ENCODE measurements at regions not wholly inside any gene's neighbourhood (a gene's known extent, or its start where the extent isn't known, plus 50 kb on each side); places are given as distances from the start of the nearest gene placed in this dataset.

DNA sequence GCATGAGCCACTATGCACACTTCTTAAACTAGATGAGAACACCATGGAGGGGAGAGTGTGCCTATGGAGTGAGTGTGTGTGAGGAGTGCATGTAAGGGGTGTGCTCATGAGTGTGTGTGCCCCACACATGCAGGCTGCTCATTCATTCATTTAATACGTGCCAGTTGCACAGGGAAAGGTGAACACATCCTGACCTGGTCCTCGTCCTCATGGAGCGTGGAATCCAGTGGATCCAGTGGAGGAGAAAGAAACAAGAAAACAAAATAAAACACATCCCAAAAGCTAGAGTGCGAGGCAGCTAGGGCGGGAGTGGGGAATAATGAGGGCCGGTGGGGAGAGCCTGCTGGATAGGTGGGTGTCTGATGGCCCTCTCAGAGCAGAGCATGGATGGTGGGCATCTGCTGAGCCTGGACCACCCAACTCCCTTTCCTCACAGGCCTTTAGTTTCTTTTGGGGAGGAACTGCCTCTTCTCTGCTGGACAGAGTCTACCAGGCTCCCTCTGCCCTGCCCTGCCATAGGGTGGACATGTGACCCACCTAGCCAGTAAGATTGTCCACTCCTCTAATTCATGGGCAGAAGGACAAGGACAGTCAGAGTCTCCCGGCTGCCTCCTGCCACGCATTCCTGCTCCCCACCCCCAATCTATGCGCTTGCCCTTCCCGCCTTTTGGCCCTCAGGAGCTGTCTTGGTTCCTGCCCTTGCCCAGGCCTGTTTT lies 204.3 kb downstream of the RAB11FIP4 start:
- TF ChIP-seq EZH2 (IDR thresholded peaks at IDR 0.05; ENCODE audit: low read depth), result no peak
- TF ChIP-seq, protein P1, sequence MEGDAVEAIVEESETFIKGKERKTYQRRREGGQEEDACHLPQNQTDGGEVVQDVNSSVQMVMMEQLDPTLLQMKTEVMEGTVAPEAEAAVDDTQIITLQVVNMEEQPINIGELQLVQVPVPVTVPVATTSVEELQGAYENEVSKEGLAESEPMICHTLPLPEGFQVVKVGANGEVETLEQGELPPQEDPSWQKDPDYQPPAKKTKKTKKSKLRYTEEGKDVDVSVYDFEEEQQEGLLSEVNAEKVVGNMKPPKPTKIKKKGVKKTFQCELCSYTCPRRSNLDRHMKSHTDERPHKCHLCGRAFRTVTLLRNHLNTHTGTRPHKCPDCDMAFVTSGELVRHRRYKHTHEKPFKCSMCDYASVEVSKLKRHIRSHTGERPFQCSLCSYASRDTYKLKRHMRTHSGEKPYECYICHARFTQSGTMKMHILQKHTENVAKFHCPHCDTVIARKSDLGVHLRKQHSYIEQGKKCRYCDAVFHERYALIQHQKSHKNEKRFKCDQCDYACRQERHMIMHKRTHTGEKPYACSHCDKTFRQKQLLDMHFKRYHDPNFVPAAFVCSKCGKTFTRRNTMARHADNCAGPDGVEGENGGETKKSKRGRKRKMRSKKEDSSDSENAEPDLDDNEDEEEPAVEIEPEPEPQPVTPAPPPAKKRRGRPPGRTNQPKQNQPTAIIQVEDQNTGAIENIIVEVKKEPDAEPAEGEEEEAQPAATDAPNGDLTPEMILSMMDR (conservative IDR thresholded peaks at IDR 0.05), result no peak
- peaks cover 47% of the 10 kb centered on the region for H3K4me1 ChIP-seq (replicated peaks; ENCODE audit: insufficient read depth)
- H3K4me2 ChIP-seq, result peak overlapping the region; percentile 64
- intact Hi-C loops (cut with micrococcal nuclease; ENCODE audit: unreplicated experiment), result loop anchor here (1.0 kb wide), 2 partner anchors 15 to 79 kb away; no protein-coding TSS in a partner anchor
- H3K36me3 ChIP-seq (ENCODE audit: low read depth), result peaks cover 9% of the 10 kb centered on the region
- peak; percentile 63 to 69 for DNase-seq
- H2AFZ ChIP-seq, result no peak overlapping the region
- H3K79me2 ChIP-seq (ENCODE audit: low read depth), result no peaks in the 10 kb centered on the region
- H4K20me1 ChIP-seq (ENCODE audit: insufficient read depth), result no peaks in the 10 kb centered on the region
- no TSS peak for BruUV-seq (replicated peaks)
- H3K9me2 ChIP-seq (ENCODE audit: insufficient read depth), result no peaks in the 10 kb centered on the region
- H3K27ac ChIP-seq, result peak overlapping the region; percentile 71
- peaks cover 39% of the 10 kb centered on the region for H3F3A ChIP-seq (ENCODE audit: insufficient read depth, low read depth)
- no peaks in the 10 kb centered on the region for H3K9me3 ChIP-seq (ENCODE audit: insufficient read depth, low read depth)
- ChIA-PET CTCF (interaction anchor here (0.7 to 1.6 kb wide), 2 partner anchors 23 to 84 kb away, joined by 3 read pairs; no protein-coding TSS in a partner anchor), POLR2A (ENCODE audit: unreplicated experiment) (interaction anchor here (0.5 kb wide), 2 partner anchors 34 to 100 kb away, joined by 3 to 36 read pairs; no protein-coding TSS in a partner anchor)
- H3K27me3 ChIP-seq (ENCODE audit: insufficient read depth, low read depth), result no peaks in the 10 kb centered on the region
- no peak overlapping the region for H3K4me3 ChIP-seq

DNA sequence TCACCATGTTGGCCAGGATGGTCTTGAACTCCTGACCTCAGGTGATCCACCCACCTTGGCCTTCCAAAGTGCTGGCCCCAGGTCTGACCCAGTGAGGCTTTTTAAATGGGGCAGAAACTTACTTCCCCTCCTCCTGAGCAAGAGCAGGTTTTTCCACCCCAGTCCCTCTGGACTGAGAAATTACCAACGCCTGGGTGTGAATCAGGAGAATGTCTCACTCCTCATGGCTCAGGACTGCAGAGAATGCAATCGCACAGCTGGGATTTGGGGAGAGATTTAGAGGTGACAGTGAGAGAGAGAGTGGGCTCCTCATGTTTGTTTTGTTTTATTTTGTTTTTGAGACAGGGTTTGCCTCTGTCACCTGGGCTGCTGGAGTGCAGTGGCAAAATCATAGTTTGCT lies 203.6 kb downstream of the RAB11FIP4 start:
- Histone ChIP-seq H3K4me1 (replicated peaks; ENCODE audit: insufficient read depth) (peaks cover 47% of the 10 kb centered on the region), H3K27me3 (ENCODE audit: insufficient read depth, low read depth) (no peaks in the 10 kb centered on the region), H3K9me2 (ENCODE audit: insufficient read depth) (no peaks in the 10 kb centered on the region), H3K4me3 (no peak overlapping the region), H3K36me3 (ENCODE audit: low read depth) (peaks cover 14% of the 10 kb centered on the region), H3F3A (ENCODE audit: insufficient read depth, low read depth) (peaks cover 36% of the 10 kb centered on the region), H4K20me1 (ENCODE audit: insufficient read depth) (no peaks in the 10 kb centered on the region), H2AFZ (no peak overlapping the region), H3K4me2 (peak overlapping the region; percentile 64; the same call in 1 of the 2 replicates), H3K9me3 (ENCODE audit: insufficient read depth, low read depth) (no peaks in the 10 kb centered on the region), H3K27ac (peak overlapping the region; percentile 71), H3K79me2 (ENCODE audit: low read depth) (no peaks in the 10 kb centered on the region)
- CTCF ChIA-PET, result no interaction called here
- TF ChIP-seq, protein P1 (conservative IDR thresholded peaks at IDR 0.05), result no peak
- TF ChIP-seq EZH2 (IDR thresholded peaks at IDR 0.05; ENCODE audit: low read depth), result no peak
- no TSS peak for BruUV-seq (replicated peaks)
- peak; percentile 26 to 79 for DNase-seq
- intact Hi-C loops (cut with micrococcal nuclease; ENCODE audit: unreplicated experiment), result no loop called here
- POLR2A ChIA-PET (ENCODE audit: unreplicated experiment), result interaction anchor here (0.5 kb wide), 1 partner anchor 100 kb away, joined by 36 read pairs; no protein-coding TSS in a partner anchor

DNA sequence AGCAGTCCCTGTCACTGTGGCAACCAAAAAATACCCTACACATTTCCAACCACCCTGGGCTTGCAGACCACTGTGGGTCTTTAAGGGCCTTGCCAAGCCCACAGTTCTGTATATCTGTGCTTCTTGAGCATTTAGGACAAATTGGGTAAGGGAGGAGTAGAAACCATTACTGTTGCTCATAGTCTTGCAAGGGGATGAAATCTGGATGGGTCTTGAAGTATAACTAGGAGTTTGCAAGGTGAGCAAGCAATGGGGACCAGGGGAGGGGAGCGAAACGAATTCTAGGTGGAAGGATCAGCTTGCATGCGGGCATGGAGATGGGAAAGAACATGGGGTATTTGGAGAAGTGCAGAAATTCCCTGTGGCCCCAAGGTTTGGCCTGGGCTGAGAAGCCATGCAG lies 202.9 kb downstream of the RAB11FIP4 start:
- Histone ChIP-seq H2AFZ (no peak overlapping the region), H3K4me3 (no peak overlapping the region), H3K36me3 (ENCODE audit: low read depth) (peaks cover 14% of the 10 kb centered on the region), H3K79me2 (ENCODE audit: low read depth) (no peaks in the 10 kb centered on the region), H3K9me3 (ENCODE audit: insufficient read depth, low read depth) (no peaks in the 10 kb centered on the region), H3K9me2 (ENCODE audit: insufficient read depth) (no peaks in the 10 kb centered on the region), H3K4me1 (replicated peaks; ENCODE audit: insufficient read depth) (peaks cover 47% of the 10 kb centered on the region), H3K27ac (0 out of 2 replicates have a peak overlapping the region, but pooled peaks have one; percentile 71), H4K20me1 (ENCODE audit: insufficient read depth) (no peaks in the 10 kb centered on the region; the same call in 1 of the 2 replicates), H3K4me2 (no peak overlapping the region), H3F3A (ENCODE audit: insufficient read depth, low read depth) (peaks cover 36% of the 10 kb centered on the region), H3K27me3 (ENCODE audit: insufficient read depth, low read depth) (no peaks in the 10 kb centered on the region)
- BruUV-seq (replicated peaks), result no TSS peak
- ChIA-PET CTCF (no interaction called here), POLR2A (ENCODE audit: unreplicated experiment) (interaction anchor here (1.2 kb wide), 1 partner anchor 13 kb away, joined by 3 read pairs; no protein-coding TSS in a partner anchor)
- intact Hi-C loops (cut with micrococcal nuclease; ENCODE audit: unreplicated experiment), result no loop called here
- no peak for DNase-seq
- no peak for TF ChIP-seq EZH2 (IDR thresholded peaks at IDR 0.05; ENCODE audit: low read depth)
- TF ChIP-seq, protein P1 (conservative IDR thresholded peaks at IDR 0.05), result no peak
